ENCODE measurements at regions not wholly inside any gene's neighbourhood (a gene's known extent, or its start where the extent isn't known, plus 50 kb on each side); places are given as distances from the start of the nearest gene placed in this dataset.

DNA sequence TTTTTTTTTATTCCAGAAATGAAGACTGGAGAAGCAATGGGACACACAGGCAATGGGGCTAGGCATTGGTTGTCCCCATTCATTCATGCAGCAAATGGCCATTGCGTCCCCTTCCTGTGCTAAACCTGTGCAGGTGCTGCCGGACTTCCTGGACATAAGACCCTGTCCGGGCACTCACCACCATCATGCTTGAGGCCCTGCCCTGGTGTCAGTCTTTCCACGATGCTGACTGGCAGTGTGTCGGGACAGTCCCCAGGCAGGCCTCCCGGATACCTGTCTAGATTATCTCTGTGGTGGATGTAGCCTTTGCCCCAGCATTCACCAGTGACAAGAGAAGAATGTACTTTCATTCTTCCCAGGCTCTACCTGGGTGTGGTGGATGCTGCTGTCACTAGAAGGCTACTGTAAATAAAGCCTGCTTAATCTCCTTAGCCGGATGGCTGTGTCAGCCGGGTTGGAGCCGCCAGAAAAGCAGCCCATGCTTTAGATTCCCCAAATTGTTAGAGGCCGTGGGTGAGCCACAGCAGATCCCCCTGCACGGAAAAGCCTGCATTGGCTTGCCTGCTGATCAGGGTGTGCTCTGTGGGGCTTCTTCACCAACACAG lies 94.5 kb upstream of the PARP11 start:
- TF ChIP-seq, protein P1, sequence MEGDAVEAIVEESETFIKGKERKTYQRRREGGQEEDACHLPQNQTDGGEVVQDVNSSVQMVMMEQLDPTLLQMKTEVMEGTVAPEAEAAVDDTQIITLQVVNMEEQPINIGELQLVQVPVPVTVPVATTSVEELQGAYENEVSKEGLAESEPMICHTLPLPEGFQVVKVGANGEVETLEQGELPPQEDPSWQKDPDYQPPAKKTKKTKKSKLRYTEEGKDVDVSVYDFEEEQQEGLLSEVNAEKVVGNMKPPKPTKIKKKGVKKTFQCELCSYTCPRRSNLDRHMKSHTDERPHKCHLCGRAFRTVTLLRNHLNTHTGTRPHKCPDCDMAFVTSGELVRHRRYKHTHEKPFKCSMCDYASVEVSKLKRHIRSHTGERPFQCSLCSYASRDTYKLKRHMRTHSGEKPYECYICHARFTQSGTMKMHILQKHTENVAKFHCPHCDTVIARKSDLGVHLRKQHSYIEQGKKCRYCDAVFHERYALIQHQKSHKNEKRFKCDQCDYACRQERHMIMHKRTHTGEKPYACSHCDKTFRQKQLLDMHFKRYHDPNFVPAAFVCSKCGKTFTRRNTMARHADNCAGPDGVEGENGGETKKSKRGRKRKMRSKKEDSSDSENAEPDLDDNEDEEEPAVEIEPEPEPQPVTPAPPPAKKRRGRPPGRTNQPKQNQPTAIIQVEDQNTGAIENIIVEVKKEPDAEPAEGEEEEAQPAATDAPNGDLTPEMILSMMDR (IDR thresholded peaks at IDR 0.05) = no peak
- TF ChIP-seq EP300 (IDR thresholded peaks at IDR 0.05) (no peak), POLR2A (IDR thresholded peaks at IDR 0.05) (no peak)

Measured in suprapubic skin (tissue), 3 donors.